ENCODE measurements at regions not wholly inside any gene's neighbourhood (a gene's known extent, or its start where the extent isn't known, plus 50 kb on each side); places are given as distances from the start of the nearest gene placed in this dataset.

DNA sequence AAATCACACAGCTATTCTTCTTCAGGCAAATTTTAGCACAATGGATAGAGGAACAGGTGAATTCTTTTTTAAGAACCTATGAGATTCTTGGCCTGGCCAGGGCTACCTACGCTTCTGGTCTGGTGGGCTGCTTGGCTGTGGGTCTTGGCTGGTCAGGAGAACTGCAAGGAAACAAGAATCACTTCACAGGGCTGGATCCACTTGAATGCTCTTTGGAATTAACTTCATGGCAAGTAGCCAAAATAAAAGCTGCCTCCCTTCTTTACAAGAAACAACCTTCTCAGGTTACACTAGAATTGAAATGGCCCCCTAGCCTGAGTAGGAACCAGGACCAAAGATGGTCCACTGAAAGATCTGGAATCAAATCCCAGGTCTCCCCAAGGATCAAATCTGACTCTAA, 519.1 kb downstream of the IQCM start:
- H3K27ac Mint-ChIP-seq (ENCODE audit: unreplicated experiment): no peak overlapping the region

DNA sequence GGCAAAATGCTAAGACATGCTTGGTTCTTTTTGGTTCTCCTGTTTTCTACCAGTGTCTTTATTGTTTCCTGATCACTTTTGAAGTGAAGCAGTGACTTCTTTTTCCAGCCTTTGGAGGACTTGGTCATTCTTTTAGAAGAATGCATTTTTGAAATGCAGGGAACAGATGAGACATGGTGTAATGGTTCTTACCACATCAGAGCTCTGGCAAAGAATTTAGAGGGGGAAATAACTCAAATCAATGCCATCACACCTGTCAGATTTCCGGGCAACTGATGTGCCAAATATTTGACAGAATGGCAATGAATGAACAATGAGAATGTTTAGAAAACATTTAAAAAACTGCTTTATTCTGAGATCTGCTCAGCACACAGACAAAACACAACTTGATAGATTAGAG, 519.6 kb downstream of the IQCM start:
- Mint-ChIP-seq H3K4me3 (ENCODE audit: unreplicated experiment) (no peak overlapping the region), H3K9me3 (ENCODE audit: unreplicated experiment) (no peaks in the 10 kb centered on the region), H3K27me3 (ENCODE audit: unreplicated experiment) (no peaks in the 10 kb centered on the region), H3K4me1 (ENCODE audit: unreplicated experiment) (no peaks in the 10 kb centered on the region), H3K27ac (ENCODE audit: unreplicated experiment) (no peak overlapping the region), H3K36me3 (ENCODE audit: low read depth, unreplicated experiment) (no peaks in the 10 kb centered on the region)
- TF ChIP-seq, protein P1, sequence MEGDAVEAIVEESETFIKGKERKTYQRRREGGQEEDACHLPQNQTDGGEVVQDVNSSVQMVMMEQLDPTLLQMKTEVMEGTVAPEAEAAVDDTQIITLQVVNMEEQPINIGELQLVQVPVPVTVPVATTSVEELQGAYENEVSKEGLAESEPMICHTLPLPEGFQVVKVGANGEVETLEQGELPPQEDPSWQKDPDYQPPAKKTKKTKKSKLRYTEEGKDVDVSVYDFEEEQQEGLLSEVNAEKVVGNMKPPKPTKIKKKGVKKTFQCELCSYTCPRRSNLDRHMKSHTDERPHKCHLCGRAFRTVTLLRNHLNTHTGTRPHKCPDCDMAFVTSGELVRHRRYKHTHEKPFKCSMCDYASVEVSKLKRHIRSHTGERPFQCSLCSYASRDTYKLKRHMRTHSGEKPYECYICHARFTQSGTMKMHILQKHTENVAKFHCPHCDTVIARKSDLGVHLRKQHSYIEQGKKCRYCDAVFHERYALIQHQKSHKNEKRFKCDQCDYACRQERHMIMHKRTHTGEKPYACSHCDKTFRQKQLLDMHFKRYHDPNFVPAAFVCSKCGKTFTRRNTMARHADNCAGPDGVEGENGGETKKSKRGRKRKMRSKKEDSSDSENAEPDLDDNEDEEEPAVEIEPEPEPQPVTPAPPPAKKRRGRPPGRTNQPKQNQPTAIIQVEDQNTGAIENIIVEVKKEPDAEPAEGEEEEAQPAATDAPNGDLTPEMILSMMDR (IDR thresholded peaks at IDR 0.05; ENCODE audit: unreplicated experiment): no peak
- DNase-seq (ENCODE audit: low spot score): no peak

More for the DNA sequence above, 519.1 kb downstream of the IQCM start:
- Mint-ChIP-seq H3K4me1 (ENCODE audit: unreplicated experiment) (no peaks in the 10 kb centered on the region), H3K9me3 (ENCODE audit: unreplicated experiment) (no peaks in the 10 kb centered on the region), H3K4me3 (ENCODE audit: unreplicated experiment) (no peak overlapping the region), H3K27me3 (ENCODE audit: unreplicated experiment) (no peaks in the 10 kb centered on the region), H3K36me3 (ENCODE audit: low read depth, unreplicated experiment) (no peaks in the 10 kb centered on the region)
- TF ChIP-seq, protein P1 (IDR thresholded peaks at IDR 0.05; ENCODE audit: unreplicated experiment): no peak
- DNase-seq (ENCODE audit: low spot score): no peak

DNA sequence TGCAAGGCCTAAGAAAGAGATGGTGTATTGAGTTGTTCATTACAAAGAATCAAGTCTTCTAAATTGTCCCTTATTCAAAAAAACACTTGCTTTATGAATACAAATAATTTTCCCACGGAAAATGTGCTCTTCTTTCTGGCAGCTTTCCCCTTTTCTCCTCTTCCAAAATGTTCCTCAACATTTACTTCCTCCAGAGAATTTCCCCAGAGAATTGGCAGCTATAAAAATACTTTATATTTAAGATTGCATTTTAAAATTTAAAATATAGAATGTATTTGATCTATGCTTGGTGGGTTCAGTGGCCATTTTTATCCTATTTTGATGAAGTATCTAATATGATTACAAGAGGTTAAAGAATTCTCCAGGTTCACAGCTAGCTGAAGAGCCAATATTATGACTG, 521.0 kb downstream of the IQCM start:
- H3K36me3 Mint-ChIP-seq (ENCODE audit: low read depth, unreplicated experiment): no peaks in the 10 kb centered on the region
- H3K9me3 Mint-ChIP-seq (ENCODE audit: unreplicated experiment): no peaks in the 10 kb centered on the region

DNA sequence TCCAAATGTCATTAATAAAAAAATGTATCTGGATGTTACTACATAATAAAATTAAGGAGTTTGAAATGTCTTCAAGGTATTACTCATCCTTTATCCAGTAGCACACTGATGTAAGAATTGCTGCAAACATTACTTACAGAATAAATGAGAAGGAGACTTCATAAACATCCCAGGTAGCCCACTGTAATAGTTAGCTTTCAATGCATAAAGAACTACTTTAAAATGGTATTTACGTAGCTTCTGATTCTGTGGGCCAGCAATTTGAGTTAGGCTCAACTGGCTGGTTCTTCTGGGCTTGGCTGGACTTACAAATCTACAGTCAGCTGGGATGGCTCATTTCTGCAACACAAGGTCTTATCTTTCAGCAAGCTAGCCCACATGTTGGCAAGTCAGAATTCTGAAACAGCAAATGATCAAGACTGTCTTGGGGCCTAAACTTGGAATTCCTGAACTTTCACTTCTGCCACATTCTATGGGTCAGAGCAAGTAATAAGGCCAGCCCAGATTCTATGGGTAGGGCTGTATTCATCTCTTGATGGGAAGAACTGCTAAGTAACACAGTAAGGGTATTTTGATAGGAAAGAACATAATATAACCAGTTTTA, 522.5 kb downstream of the IQCM start:
- TF ChIP-seq, protein P1 (IDR thresholded peaks at IDR 0.05; ENCODE audit: unreplicated experiment): no peak
- H3K27ac Mint-ChIP-seq (ENCODE audit: unreplicated experiment): no peak overlapping the region
- no peak for DNase-seq (ENCODE audit: low spot score)
- no peaks in the 10 kb centered on the region for H3K4me1 Mint-ChIP-seq (ENCODE audit: unreplicated experiment)
- H3K4me3 Mint-ChIP-seq (ENCODE audit: unreplicated experiment): no peak overlapping the region
- H3K36me3 Mint-ChIP-seq (ENCODE audit: low read depth, unreplicated experiment): no peaks in the 10 kb centered on the region
- H3K9me3 Mint-ChIP-seq (ENCODE audit: unreplicated experiment): no peaks in the 10 kb centered on the region
- no peaks in the 10 kb centered on the region for H3K27me3 Mint-ChIP-seq (ENCODE audit: unreplicated experiment)

More for the DNA sequence above, 521.0 kb downstream of the IQCM start:
- DNase-seq (ENCODE audit: low spot score): no peak
- TF ChIP-seq, protein P1 (IDR thresholded peaks at IDR 0.05; ENCODE audit: unreplicated experiment): no peak
- Mint-ChIP-seq H3K27ac (ENCODE audit: unreplicated experiment) (no peak overlapping the region), H3K4me1 (ENCODE audit: unreplicated experiment) (no peaks in the 10 kb centered on the region), H3K27me3 (ENCODE audit: unreplicated experiment) (no peaks in the 10 kb centered on the region), H3K4me3 (ENCODE audit: unreplicated experiment) (no peak overlapping the region)

DNA sequence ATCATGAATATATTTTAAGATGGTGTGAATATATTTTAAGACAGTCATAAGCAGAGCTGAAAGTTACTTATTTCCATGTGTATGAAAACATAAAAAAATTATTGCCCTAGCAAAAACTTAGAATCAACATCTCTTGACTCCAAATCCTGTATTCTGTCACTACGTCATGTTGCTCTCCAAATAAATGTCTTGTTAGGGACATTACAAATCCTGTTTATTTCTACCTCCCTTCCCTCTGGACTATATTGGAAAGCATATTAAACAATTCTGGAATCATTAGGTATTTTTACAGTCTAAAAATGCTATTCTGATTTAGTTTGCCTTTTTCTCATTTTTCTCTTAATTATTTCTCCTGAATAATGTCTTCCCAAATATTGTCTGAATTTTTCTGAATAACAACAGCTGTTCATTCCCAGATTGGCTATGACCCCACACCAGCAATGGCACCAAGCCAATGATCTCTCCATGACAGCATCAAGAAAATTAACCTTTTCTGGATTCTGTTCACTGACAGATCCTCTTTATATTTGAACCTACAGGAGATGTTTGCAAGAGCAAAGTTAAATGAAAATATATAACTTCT, 523.1 kb downstream of the IQCM start:
- no peak overlapping the region for H3K27ac Mint-ChIP-seq (ENCODE audit: unreplicated experiment)
- DNase-seq (ENCODE audit: low spot score): no peak
- TF ChIP-seq, protein P1 (IDR thresholded peaks at IDR 0.05; ENCODE audit: unreplicated experiment): no peak
- no peaks in the 10 kb centered on the region for H3K27me3 Mint-ChIP-seq (ENCODE audit: unreplicated experiment)
- no peaks in the 10 kb centered on the region for H3K36me3 Mint-ChIP-seq (ENCODE audit: low read depth, unreplicated experiment)
- no peaks in the 10 kb centered on the region for H3K9me3 Mint-ChIP-seq (ENCODE audit: unreplicated experiment)
- H3K4me1 Mint-ChIP-seq (ENCODE audit: unreplicated experiment): no peaks in the 10 kb centered on the region
- no peak overlapping the region for H3K4me3 Mint-ChIP-seq (ENCODE audit: unreplicated experiment)

Measured in endothelial cell (in vitro differentiated cells).